Activated CD4-positive, CD25-positive, alpha-beta regulatory T cell treated with anti-CD3 and anti-CD28 coated beads, Interleukin-2, amount 50 U/mL, for 72 hours (primary cell): ENCODE measurements at regions not wholly inside any gene's neighbourhood (a gene's known extent, or its start where the extent isn't known, plus 50 kb on each side); places are given as distances from the start of the nearest gene placed in this dataset.

ENCODE experiments used
- DNase-seq: peaks from one replicate; pipeline ENCODE4 v3.0.0; 2021

DNA sequence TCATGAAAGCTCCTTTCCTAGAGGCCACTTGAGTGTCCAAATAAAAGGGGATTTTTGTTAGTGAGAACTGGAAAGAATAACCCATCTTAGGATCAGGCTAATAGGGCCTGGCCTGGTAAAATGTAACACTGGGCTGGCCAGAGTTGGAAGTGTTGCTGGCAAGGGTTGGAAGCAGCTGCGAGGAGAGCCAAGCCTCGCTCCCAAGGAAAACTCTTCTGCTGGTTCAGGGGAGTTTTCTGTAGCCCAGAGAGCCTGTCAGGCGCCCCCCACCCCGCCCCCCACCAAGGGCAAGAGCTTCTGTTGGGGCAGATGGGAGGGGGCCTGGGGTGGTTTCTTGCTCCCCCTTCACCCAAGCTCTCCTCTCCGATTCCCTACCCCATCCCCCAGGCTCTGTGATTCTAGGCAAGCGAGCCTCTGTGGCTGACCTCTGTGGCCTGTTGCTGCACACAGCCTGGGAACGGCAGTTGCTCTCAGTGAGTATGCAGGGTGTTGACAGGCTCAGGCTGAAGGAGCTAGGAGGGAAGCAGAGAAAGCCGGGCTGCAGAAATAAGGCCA lies 547.8 kb downstream of the CCDC171 start:
- DNase-seq: no peak

DNA sequence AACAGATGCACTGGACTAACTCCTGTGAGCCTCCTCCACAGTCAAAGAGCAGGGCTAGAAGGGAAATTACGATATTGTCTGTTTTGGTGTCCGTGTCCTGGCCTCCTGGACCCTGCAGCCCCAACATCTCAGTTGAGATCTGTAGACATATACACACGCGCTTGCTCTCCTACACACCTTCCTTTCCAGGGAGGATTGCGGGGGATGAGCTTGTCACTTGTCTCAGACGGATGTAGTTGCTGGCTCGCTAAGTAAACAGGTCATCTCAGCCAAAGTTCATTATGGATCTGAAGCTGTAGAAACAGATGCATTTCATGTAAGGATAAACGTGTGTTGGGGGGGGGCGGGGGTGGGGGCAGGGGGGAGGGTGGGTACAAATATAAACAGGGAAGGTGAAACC lies 549.3 kb downstream of the CCDC171 start:
- DNase-seq: no peak

DNA sequence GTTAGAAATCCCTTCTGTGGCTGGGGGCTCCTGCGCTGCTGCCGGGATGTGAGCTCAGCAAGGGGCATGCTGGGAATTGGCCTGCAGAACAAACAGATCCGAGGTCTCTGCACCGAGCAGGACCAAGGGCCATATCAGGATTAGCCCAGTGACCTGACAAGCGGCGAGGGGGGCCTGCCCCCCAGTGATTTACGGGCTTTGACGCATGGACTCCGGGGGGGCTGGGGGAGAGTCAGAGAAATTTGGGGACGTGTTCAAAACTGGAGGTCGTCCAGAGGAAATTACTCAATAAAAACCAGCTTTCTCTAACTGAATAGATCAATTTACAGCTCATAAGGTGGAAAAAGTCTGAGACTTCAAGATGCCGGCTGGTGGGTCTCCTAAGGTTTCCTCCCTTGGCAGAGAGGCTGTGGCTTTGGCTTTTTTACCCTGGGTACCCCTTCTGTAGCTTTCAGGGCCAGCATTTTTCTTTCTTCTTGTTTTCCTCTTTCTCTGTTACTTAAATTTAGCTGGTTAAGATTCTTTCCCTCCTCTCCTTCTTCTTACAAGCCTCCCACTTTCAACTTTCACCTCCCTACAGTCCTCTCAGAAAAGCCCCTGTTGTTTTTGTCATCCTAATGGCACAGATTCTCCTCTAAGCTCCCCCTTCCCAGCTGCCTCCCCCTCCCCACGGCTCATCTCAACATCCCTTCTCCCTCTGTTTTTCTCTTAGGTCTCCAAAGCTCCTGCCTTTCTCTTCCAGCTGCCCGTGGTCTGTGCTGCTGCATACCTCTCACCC lies 551.0 kb downstream of the CCDC171 start:
- no peak for DNase-seq

DNA sequence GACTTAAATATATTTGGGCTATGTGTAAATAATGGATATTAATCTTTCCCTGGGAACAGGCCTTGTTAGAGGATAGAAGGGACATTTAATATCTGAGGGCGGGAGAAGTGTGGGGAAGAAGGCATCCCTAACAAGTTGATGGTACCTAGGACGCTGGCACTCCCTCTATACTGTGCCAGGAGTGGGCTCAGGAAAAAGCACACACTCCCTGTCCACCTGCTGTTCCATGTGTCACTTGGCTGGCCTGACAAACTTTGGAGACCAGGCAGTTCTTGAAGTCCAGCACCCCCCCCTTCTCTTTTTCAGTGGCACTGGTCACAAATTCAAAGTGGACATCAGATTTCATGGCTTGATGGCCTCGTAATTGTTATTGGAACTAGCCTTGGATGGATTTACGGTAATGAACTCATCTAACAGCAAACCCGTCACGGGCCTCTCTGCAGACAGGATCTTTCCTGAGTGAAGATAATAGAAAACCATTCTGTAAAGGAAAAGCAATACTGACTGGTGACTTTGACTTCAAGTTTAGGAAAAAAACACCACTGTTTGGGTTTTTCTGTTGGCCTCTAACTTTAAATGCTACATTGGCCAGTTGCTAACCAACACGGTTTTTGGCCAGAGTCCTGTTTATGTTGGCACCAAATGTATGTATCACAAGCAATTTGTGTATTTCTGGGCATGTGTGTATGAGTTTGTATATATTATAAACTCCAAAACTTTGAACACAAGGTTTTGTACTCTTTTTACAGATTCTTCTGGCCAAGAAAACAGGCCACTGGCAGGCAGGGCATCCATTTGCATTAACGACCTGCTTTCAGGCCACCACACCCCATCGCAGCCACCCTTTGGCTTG lies 552.6 kb downstream of the CCDC171 start:
- no peak for DNase-seq

DNA sequence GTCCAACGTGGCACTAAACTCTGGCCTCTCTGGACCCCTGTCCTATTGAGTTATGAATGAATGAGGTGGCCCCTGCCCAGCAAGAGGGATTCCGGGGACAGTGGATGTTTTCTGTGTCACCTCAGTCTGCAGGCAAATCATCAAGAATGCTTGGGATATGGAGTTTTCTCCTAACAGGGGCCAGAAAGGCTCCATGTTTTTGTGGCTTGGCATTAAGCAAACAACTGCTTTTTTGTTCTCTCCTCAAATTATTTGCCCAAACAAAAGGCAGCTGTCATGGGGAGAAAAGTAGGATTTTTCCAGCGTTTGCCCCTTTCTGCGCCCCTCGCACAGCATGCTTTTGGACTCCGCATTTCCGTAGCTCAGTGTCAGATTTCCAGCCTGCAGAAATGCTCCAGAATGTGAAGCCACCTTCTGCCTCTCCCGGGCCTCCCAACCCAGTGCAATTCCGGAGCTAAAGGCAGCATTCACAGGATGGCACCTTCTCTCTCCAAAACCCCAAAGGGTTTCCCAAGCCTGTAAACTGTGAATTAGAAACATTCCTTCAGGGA lies 553.3 kb downstream of the CCDC171 start:
- DNase-seq: no peak

DNA sequence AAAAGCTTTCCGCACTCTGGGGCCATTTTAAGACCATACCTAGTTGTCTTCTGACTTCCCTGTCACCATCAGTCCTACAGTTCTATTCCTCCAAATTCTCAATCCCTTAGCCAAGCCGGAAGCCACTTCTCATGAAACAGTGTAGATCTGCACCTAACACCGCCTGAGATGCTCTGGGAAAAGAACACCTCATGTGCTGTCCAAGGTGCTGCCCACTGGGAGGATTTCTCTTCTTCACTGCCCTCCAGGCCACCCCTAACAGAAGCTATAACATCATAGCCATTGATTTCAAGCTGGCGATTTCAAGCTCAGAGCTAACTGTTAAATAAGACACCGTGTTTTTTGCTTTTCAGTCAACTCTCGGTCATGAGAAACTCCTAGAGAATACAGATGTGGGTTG lies 559.3 kb downstream of the CCDC171 start:
- no peak for DNase-seq

DNA sequence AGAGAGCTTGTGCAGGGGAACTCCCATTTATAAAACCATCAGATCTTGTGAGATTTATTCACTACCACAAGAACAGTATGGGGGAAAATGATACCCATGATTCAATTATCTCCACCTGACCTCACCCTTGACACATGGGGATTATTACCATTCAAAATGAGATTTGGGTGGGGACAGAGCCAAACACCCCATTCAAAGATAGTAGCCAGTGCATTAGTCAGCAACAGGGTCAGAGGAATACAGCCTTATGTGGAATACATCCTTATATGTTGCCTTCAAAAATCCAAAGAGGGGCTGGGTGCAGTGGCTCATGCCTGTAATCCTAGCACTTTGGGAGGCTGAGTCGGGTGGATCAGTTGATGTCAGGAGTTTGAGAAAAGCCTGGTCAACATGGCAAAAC lies 563.2 kb downstream of the CCDC171 start:
- no peak for DNase-seq

DNA sequence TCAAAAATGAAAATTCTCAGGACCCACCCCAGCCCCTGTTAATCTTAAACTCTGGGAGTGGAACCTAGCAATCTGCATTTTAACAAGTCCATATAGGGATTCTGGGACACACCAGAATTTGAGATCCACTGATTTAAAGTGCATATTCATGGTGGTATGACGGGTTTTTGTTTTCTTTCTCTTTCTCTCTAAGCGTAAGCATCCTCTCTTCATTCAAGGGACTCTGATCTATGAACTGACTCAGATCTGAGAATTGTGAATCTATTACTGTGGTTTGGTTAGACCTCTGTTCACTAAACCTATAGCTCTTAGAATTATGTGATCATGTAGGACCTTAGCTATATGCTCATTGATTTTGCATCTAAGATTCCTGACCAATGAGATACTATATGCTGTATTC lies 565.2 kb downstream of the CCDC171 start:
- DNase-seq: no peak

DNA sequence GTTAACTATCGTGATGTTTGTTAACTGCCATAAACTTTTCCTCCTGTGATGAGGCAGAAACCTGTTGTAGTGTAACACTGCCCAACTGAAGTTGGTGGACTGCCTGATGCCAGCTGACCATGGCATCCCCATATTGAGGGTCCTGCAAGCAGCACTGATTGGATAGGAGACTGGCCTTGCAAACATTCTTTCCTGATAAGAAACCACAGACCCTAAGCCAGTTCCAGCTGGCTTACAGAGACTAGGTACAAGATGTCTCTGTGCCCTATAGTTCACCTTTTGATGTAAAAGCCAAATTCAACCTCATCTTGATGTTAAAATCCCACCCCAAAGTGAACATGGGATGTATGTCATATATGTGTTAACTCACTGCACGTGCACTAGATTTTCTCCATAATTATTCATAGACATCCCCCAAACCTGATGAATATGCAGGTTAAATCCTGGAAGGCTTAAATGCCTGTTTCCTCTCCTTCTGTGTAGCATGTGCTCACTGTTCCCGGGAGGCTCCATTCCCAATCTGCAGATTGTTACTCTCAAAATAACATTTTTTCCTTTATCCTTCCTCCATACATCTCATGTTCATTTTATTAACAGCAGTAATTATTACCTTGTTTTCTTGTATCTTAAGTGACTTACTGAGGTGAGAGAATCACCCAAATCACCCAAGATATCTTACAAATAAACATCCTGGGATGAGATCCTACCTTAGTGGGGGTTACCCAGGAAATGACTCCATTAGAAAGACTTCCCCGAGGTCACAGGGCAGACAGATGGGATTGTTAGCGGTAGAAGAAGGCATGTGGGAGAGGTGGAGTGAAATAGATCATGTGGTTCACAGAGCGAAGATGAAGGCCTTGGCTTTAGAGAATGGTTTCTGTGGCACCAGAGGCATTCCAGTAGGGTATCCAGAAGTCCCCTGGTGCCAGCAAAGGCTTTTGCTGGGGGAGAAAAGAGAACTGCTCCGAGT lies 566.7 kb downstream of the CCDC171 start:
- DNase-seq: no peak

GRCh38 chr9:16120231-16120641 lies 567.4 kb downstream of the CCDC171 start:
- DNase-seq: no peak

DNA sequence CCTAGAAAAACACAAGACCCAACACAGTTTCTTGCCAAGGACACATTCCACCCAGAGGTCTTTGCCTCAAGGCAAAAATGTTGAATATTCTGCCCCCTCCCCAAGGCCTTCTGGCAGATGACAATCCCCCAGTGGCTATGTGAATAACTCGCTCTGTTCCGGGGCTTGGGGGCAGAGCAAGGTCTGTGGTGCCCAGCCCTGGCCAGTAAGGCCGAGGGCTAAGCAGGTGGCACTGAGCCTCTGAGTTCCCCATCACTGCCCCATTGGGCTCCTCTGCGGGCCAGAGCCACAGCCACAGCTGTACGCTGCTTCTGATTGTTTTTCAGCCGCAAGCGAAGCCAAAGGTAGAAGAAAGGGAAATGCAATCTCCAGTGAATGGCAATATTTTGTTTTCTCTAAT lies 567.9 kb downstream of the CCDC171 start:
- DNase-seq: no peak

DNA sequence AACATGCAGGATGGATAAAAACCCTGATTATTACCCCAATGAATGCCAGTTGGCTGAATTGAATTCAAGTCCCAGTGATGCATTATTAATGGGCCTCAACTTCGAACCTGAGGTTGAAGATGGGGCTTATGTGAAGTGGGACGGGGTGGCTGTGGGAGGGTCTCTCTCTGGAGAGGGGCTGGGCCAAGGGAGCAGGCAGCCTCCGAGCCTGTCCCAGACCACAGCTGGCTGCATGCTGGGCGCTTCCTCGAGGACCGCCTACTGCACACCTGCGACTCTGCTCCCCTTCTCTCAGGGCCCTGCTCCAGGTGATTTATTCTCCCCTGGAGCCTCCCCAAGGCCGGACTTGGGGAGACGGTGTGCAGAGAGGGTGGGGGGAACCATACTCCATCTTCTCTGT lies 568.3 kb downstream of the CCDC171 start:
- DNase-seq: no peak

- DNase-seq: no peak
These were observed 568.9 kb downstream of the CCDC171 start for GRCh38 chr9:16121601-16122286.

DNA sequence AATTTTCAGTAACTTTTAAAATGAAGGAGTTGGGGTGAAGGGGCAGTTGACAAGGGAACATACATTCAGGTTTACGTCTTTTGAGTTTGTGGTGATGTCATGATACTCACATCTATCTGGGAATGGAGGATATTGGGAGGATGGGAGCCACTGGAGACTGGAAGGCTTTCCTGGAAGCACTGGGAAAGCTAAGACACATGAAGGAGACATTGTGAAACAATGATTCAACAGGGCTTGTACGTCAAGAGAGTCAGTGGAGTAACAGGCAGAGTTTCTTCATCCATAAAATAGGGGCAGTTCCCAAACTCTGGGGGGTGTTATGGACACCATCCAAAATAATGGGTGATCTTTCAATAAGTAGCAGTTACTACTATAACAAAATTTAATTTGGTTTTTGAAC lies 572.8 kb downstream of the CCDC171 start:
- no peak for DNase-seq

GRCh38 chr9:16126042-16126441 lies 573.2 kb downstream of the CCDC171 start:
- no peak for DNase-seq

- no peak for DNase-seq
These were observed 575.2 kb downstream of the CCDC171 start for GRCh38 chr9:16128003-16128402.

GRCh38 chr9:16131264-16131663 lies 578.4 kb downstream of the CCDC171 start:
- DNase-seq: no peak

DNA sequence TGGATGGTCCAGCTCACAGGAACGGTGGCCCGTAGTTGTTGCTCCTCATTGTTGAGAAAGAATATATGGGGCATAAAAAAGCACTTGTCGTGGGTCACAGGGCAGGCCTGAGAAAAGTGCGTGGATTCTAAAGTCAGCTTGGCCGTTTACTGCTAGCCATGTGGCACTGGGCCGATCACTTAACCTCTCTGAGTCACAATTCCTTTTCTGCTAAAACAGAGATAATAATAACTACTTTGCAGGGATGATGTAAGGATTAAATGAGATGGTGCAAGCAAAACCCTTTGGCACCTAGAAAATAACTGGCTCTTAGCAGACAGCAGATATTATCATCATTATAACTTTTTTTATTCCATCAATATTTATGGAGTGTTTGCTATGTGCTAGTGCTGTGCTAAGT lies 579.7 kb downstream of the CCDC171 start:
- no peak for DNase-seq

DNA sequence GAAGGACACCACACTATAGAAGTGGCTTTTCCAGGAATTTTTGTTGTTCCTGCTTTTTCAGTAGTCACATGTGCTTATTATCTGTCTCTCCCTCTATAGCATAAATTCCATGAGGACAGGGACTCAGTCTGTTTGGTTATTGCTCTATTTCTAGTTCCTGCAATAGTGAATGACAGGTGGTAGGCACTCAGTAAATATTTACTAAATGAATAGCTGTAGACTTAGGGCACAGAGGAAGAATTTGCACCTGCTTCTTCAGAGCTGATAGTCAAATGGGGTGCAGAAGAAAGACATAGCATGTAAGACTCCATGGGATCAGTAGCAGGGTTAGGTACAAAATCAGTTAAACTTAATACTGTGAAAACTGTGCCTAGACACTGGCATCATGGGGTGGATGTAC lies 580.2 kb downstream of the CCDC171 start:
- DNase-seq: no peak

DNA sequence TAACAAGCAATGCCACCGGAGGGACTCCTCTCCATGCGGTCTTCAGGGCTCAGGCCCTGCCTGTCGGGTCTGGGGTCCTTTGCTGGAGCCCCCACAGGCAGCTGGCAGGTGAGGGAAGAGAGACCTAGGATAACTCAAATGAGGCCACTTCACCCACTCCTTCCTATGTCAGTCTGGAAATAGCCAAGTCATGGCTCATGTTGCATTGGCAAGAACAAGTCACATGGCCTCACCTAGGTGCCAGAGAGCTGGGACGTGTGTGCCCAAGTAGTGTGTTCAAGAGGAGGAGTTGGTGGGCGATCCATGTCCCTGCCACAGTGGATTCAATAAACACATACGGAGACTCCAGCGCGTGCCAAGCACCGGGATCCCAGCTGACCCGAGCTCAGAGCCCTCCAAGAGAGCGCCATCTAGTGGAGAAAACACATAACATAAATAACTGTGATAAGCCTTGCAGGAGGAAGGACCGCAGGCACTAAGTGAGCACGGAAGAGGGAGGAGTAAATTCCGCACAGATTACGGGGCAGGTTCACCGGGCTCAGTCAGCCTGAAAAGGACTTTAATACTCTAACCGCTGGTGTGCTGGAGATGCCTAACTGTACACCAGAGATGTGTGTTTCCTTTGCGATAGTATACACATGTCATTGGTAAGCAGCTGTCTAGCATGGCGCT lies 580.8 kb downstream of the CCDC171 start:
- DNase-seq: no peak

DNA sequence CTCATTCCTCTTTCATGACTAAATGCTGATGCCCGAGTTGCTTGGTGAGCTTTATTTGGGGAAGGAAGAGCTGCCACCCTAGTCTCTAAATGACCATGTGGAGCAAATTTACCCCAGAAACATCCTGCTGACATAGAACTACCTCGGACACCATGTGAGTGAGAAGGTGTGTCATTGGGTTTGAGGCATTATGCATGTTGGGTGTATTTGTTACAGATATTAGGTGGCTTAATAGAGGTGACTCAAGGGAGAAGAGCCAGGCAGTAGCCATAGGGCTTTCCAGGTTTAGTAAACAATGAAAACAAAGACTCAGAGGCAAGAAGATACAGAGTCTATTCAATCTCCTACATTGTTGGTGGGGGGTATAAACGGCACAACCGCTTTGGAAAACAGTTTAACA lies 581.5 kb downstream of the CCDC171 start:
- DNase-seq: no peak
